OCI-LY7 (cell line): ENCODE measurements at regions not wholly inside any gene's neighbourhood (a gene's known extent, or its start where the extent isn't known, plus 50 kb on each side); places are given as distances from the start of the nearest gene placed in this dataset.

Source experiments
- EZH2phosphoT487 ChIP-seq: fragments of 200-600 bp; sonication (generic); IDR thresholded peaks from 2 replicates; pipeline ENCODE4 v1.6.1; 2018; ENCODE audit warnings: low read depth, borderline replicate concordance, mild to moderate bottlenecking, mixed run types, antibody characterized with exemption, low read length, moderate library complexity, mixed read lengths
- TF ChIP-seq, protein P1 (sequence below): fragments of 200-600 bp; sonication (generic); conservative IDR thresholded peaks from 2 replicates; pipeline ENCODE4 v1.5.1; 2014; ENCODE audit warnings: mild to moderate bottlenecking, antibody characterized with exemption, low read length, moderate library complexity, mixed read lengths

GRCh38 chr10:64394744-64395143, 873.5 kb downstream of the REEP3 start:
- TF ChIP-seq, protein P1, sequence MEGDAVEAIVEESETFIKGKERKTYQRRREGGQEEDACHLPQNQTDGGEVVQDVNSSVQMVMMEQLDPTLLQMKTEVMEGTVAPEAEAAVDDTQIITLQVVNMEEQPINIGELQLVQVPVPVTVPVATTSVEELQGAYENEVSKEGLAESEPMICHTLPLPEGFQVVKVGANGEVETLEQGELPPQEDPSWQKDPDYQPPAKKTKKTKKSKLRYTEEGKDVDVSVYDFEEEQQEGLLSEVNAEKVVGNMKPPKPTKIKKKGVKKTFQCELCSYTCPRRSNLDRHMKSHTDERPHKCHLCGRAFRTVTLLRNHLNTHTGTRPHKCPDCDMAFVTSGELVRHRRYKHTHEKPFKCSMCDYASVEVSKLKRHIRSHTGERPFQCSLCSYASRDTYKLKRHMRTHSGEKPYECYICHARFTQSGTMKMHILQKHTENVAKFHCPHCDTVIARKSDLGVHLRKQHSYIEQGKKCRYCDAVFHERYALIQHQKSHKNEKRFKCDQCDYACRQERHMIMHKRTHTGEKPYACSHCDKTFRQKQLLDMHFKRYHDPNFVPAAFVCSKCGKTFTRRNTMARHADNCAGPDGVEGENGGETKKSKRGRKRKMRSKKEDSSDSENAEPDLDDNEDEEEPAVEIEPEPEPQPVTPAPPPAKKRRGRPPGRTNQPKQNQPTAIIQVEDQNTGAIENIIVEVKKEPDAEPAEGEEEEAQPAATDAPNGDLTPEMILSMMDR: no peak
- TF ChIP-seq EZH2phosphoT487: no peak
